Vagina (tissue), 2 donors: ENCODE measurements at regions not wholly inside any gene's neighbourhood (a gene's known extent, or its start where the extent isn't known, plus 50 kb on each side); places are given as distances from the start of the nearest gene placed in this dataset.

Experiments
- DNase-seq, 2 donors: peaks; one replicate each; pipeline ENCODE4 v3.0.0-alpha.2; 2017; ENCODE audit errors: extremely low spot score in 2 of 2
- H3K27ac ChIP-seq: fragments of 200-600 bp; sonication (generic); one replicate; pipeline ENCODE4 v1.5.1; 2019
- H3K27me3 ChIP-seq: fragments of 200-600 bp; sonication (generic); one replicate; pipeline ENCODE4 v1.5.1; 2019
- H3K36me3 ChIP-seq, 2 donors: fragments of 200-600 bp; sonication (generic); one replicate each; pipeline ENCODE4 v1.5.1; 2017 to 2019
- H3K4me1 ChIP-seq: fragments of 200-600 bp; sonication (generic); one replicate; pipeline ENCODE4 v1.5.1; 2019
- H3K4me3 ChIP-seq, 2 donors: fragments of 200-600 bp; sonication (generic); 1 replicate in 1 of 2; 2 replicates in 1 of 2; pipeline ENCODE4 v1.5.1; 2016 to 2019
- H3K9me3 ChIP-seq: fragments of 200-600 bp; sonication (generic); one replicate; pipeline ENCODE4 v1.5.1; 2019
- CTCF ChIP-seq, 3 experiments: fragments of 450-650 bp in 2 of 3; fragments of 200-600 bp in 1 of 3; sonication (generic) in 1 of 3; IDR thresholded peaks; one replicate each; pipeline ENCODE4 v1.5.1; 2017 to 2019; ENCODE audit warnings: antibody characterized with exemption in 3 of 3, mild to moderate bottlenecking in 2 of 3, moderate library complexity in 2 of 3
- POLR2A ChIP-seq, 2 donors: fragments of 450-650 bp; IDR thresholded peaks; one replicate each; pipeline ENCODE4 v1.6.1; 2017; ENCODE audit warnings: antibody characterized with exemption in 2 of 2, mild to moderate bottlenecking in 2 of 2, moderate library complexity in 2 of 2
- POLR2AphosphoS5 ChIP-seq, 2 donors: sonication (generic); formaldehyde crosslinking; IDR thresholded peaks; one replicate each; pipeline ENCODE4 v1.9.0; 2017; ENCODE audit warnings: antibody characterized with exemption in 2 of 2, mild to moderate bottlenecking in 2 of 2, low read depth in 1 of 2; ENCODE audit not compliant: insufficient read depth in 1 of 2
- intact Hi-C: fragments of 100-400 bp; cut with DNase I; formaldehyde crosslinking; loops from one replicate; pipeline ENCODE4 v1.15.1; 2023

- Histone ChIP-seq H3K36me3 (no peaks in the 10 kb centered on the region), H3K27me3 (no peaks in the 10 kb centered on the region), H3K4me1 (no peaks in the 10 kb centered on the region), H3K4me3 (no peak overlapping the region), H3K27ac (no peak overlapping the region), H3K9me3 (no peaks in the 10 kb centered on the region)
- DNase-seq = no peak
- intact Hi-C loops = no loop called here
- no peak for TF ChIP-seq CTCF (IDR thresholded peaks at IDR 0.05)
- no peak for TF ChIP-seq POLR2AphosphoS5 (IDR thresholded peaks at IDR 0.05; ENCODE audit: insufficient read depth in 1 of 2, low read depth in 1 of 2)
- TF ChIP-seq POLR2A (IDR thresholded peaks at IDR 0.05) = no peak
These were observed 236.0 kb upstream of the IRX3 start for GRCh38 chr16:54522584-54522983.

- Histone ChIP-seq H3K9me3 (no peaks in the 10 kb centered on the region), H3K27ac (no peak overlapping the region), H3K4me1 (no peaks in the 10 kb centered on the region), H3K36me3 (no peaks in the 10 kb centered on the region), H3K4me3 (no peak overlapping the region), H3K27me3 (no peaks in the 10 kb centered on the region)
- DNase-seq = no peak
- TF ChIP-seq POLR2AphosphoS5 (IDR thresholded peaks at IDR 0.05; ENCODE audit: insufficient read depth in 1 of 2, low read depth in 1 of 2) (no peak), POLR2A (IDR thresholded peaks at IDR 0.05) (no peak), CTCF (IDR thresholded peaks at IDR 0.05) (no peak)
- intact Hi-C loops = no loop called here
These were observed 234.7 kb upstream of the IRX3 start for GRCh38 chr16:54521327-54521726.

GRCh38 chr16:54519161-54519695 is 232.6 kb upstream of the IRX3 start:
- no peak for TF ChIP-seq POLR2A (IDR thresholded peaks at IDR 0.05)
- Histone ChIP-seq H3K4me3 (no peak overlapping the region), H3K9me3 (no peaks in the 10 kb centered on the region), H3K27ac (no peak overlapping the region), H3K27me3 (no peaks in the 10 kb centered on the region), H3K4me1 (no peaks in the 10 kb centered on the region), H3K36me3 (no peaks in the 10 kb centered on the region)
- DNase-seq = no peak
- intact Hi-C loops = no loop called here

GRCh38 chr16:54517181-54517580 is 230.6 kb upstream of the IRX3 start:
- TF ChIP-seq POLR2A (IDR thresholded peaks at IDR 0.05) (no peak), CTCF (IDR thresholded peaks at IDR 0.05) (no peak), POLR2AphosphoS5 (IDR thresholded peaks at IDR 0.05; ENCODE audit: insufficient read depth in 1 of 2, low read depth in 1 of 2) (no peak)
- Histone ChIP-seq H3K27me3 (no peaks in the 10 kb centered on the region), H3K4me3 (no peak overlapping the region), H3K4me1 (no peaks in the 10 kb centered on the region), H3K27ac (no peak overlapping the region), H3K9me3 (no peaks in the 10 kb centered on the region), H3K36me3 (no peaks in the 10 kb centered on the region)
- intact Hi-C loops = no loop called here
- no peak for DNase-seq

- Histone ChIP-seq H3K9me3 (no peaks in the 10 kb centered on the region), H3K27ac (no peak overlapping the region), H3K4me1 (no peaks in the 10 kb centered on the region), H3K4me3 (no peak overlapping the region), H3K27me3 (no peaks in the 10 kb centered on the region), H3K36me3 (no peaks in the 10 kb centered on the region)
- TF ChIP-seq POLR2AphosphoS5 (IDR thresholded peaks at IDR 0.05; ENCODE audit: insufficient read depth in 1 of 2, low read depth in 1 of 2) = no peak
- no peak for TF ChIP-seq POLR2A (IDR thresholded peaks at IDR 0.05)
- TF ChIP-seq CTCF (IDR thresholded peaks at IDR 0.05) = no peak
- intact Hi-C loops = no loop called here
- no peak for DNase-seq
These were observed 225.9 kb upstream of the IRX3 start for GRCh38 chr16:54512467-54512995.
